ENCODE measurements at regions not wholly inside any gene's neighbourhood (a gene's known extent, or its start where the extent isn't known, plus 50 kb on each side); places are given as distances from the start of the nearest gene placed in this dataset.

- no peaks in the 10 kb centered on the region for H3K36me3 ChIP-seq (replicated peaks in 1 of 2)
- no peaks in the 10 kb centered on the region for H3K9me3 ChIP-seq (replicated peaks in 1 of 3)
- no peak overlapping the region for H3K4me3 ChIP-seq
- TF ChIP-seq CTCF (IDR thresholded peaks at IDR 0.05) (no peak), POLR2A (IDR thresholded peaks at IDR 0.05) (no peak)
- H3K27me3 ChIP-seq: no peaks in the 10 kb centered on the region
- peaks cover 3 to 8% of the 10 kb centered on the region in 2 donors for H3K4me1 ChIP-seq (replicated peaks in 1 of 2)
- intact Hi-C loops (cut with DNase I): no loop called here
- 59 to 73% (median 72%) methylated on average over 4 of the region's 4 CpGs for WGBS, 4 donors
- DNase-seq: peak in 1 of 7 donors; percentile 10
- H3K27ac ChIP-seq: no peak overlapping the region
Measured at GRCh38 chr17:37820313-37820994, 75.6 kb upstream of the HNF1B start.

DNA sequence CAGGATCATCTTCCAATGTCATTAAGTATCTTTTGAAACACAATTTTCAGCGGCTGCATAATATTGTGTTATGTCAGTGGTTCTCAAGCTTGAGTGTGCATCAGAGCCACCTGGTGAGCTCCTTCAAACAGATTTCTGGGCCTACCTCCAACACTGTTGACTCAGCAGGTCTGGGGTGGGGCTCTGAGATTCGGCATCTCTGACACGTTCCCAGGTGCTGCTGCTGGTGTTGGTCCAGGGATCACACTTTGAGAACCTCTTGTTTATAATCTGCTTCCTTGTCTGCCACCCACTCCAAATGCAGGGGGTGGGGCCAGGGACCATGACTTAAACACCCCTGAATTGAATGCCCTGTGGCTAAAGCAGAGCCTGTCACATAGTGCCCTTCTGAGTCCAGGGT, 73.8 kb upstream of the HNF1B start:
- DNase-seq: peak in 1 of 7 donors; percentile 42
- 27 to 54% (median 50%) methylated on average over 3 of the region's 3 CpGs for WGBS, 4 donors
- Histone ChIP-seq H3K9me3 (replicated peaks in 1 of 3) (no peaks in the 10 kb centered on the region), H3K4me1 (replicated peaks in 1 of 2) (peaks cover 3 to 7% of the 10 kb centered on the region in 2 donors), H3K36me3 (replicated peaks in 1 of 2) (no peaks in the 10 kb centered on the region), H3K4me3 (no peak overlapping the region), H3K27me3 (peaks cover 3% of the 10 kb centered on the region), H3K27ac (no peak overlapping the region)
- TF ChIP-seq POLR2A (IDR thresholded peaks at IDR 0.05) (no peak), CTCF (IDR thresholded peaks at IDR 0.05) (no peak)
- intact Hi-C loops (cut with DNase I): loop anchor here in 1 of 2 donors (5.0 kb wide), 1 partner anchor 171 kb away; no protein-coding TSS in a partner anchor

- Histone ChIP-seq H3K36me3 (replicated peaks in 1 of 2) (no peaks in the 10 kb centered on the region), H3K4me1 (replicated peaks in 1 of 2) (peaks cover 3 to 7% of the 10 kb centered on the region in 2 donors), H3K4me3 (no peak overlapping the region), H3K27ac (no peak overlapping the region), H3K9me3 (replicated peaks in 1 of 3) (no peaks in the 10 kb centered on the region), H3K27me3 (peaks cover 11% of the 10 kb centered on the region)
- no peak for TF ChIP-seq POLR2A (IDR thresholded peaks at IDR 0.05)
- TF ChIP-seq CTCF (IDR thresholded peaks at IDR 0.05): no peak
- intact Hi-C loops (cut with DNase I): loop anchor here in 1 of 2 donors (5.0 kb wide), 1 partner anchor 170 kb away; no protein-coding TSS in a partner anchor
- DNase-seq: no peak
- WGBS, 4 donors: 0 to 9% (median 7%) methylated on average over 2 of the region's 2 CpGs
Measured at GRCh38 chr17:37816950-37817349, 72.1 kb upstream of the HNF1B start.

DNA sequence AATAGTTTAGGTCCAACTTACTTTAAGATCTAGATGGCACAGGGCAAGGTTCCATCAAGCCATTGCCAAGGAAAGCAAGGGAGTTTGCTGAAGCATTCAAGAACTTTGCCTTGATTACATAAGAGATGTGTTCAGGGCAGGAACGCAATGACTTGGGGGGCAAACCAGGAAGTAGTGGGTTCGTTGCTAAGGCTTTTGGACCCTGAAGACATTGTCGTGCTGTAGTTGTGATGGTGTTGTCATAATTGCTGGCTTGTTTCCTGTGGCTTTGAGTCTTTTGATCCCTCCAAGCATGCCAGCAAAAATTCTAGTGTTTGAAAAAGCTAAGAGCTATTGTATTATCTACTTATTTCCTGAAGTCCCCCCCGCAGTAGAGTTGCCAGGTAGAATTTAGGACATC, 70.7 kb upstream of the HNF1B start:
- H3K4me1 ChIP-seq (replicated peaks in 1 of 2): peaks cover 3 to 4% of the 10 kb centered on the region in 2 donors
- peaks cover 11% of the 10 kb centered on the region for H3K27me3 ChIP-seq
- no peaks in the 10 kb centered on the region for H3K9me3 ChIP-seq (replicated peaks in 1 of 3)
- no peak overlapping the region for H3K27ac ChIP-seq
- H3K36me3 ChIP-seq (replicated peaks in 1 of 2): no peaks in the 10 kb centered on the region
- no peak overlapping the region for H3K4me3 ChIP-seq
- DNase-seq: peak in 1 of 7 donors; percentile 7
- no peak for TF ChIP-seq CTCF (IDR thresholded peaks at IDR 0.05)
- TF ChIP-seq POLR2A (IDR thresholded peaks at IDR 0.05): no peak
- 41 to 67% (median 63%) methylated on average over 4 of the region's 4 CpGs for WGBS, 4 donors
- intact Hi-C loops (cut with DNase I): loop anchor here in 1 of 2 donors (5.0 kb wide), 1 partner anchor 168 kb away; no protein-coding TSS in a partner anchor

Data from adrenal gland (tissue), 9 donors.